K562 (cell line): ENCODE measurements at regions not wholly inside any gene's neighbourhood (a gene's known extent, or its start where the extent isn't known, plus 50 kb on each side); places are given as distances from the start of the nearest gene placed in this dataset.

ENCODE experiments used
- ATAC-seq: fragments of 200-7000 bp; cut with Tn5 transposase; 3 replicates; pipeline ENCODE4 v1.9.1; 2020; ENCODE audit warnings: moderate library complexity
- BruUV-seq: library from RNA; stranded (reverse); fragments of 400-500 nt; replicated peaks from 2 replicates; lab custom pipeline; 2021; lab: Mats Ljungman, UMichigan
- CTCF ChIA-PET: fragments of 300-600 bp; formaldehyde crosslinking; extraction: SDS; loops from one replicate; lab custom pipeline; 2021; ENCODE audit warnings: low intra/inter-chr PET ratio; lab: Yijun Ruan, JAX
- POLR2A ChIA-PET: fragments of 300-600, 350-650 bp; sonication (Branson Sonifier 250); formaldehyde crosslinking; extraction: SDS; loops from one replicate; lab custom pipeline; 2021; ENCODE audit warnings: antibody characterized with exemption, inconsistent platforms; lab: Yijun Ruan, JAX
- DNase-seq, 4 experiments: peaks; one replicate each; pipeline versions ENCODE4 v3.0.0 to v3.0.0-alpha.2; 2011 to 2018; ENCODE audit warnings: low spot score in 3 of 4, mixed read lengths in 3 of 4; ENCODE audit errors: extremely low read depth in 1 of 4
- FAIRE-seq: peaks from 2 replicates; lab custom pipeline; 2011; peaks lifted over from hg19 to GRCh38; lab: Jason Lieb, UNC
- H2AFZ ChIP-seq: 2 replicates; pipeline ENCODE4 v1.6.0; 2011; ENCODE audit warnings: low read depth, low read length, control low read depth, inconsistent platforms
- H3K27ac ChIP-seq: fragments of 200-600 bp; 3 replicates; pipeline ENCODE4 v1.8.0; 2011; ENCODE audit warnings: low read depth, mild to moderate bottlenecking, control low read depth, inconsistent platforms, low read length, moderate library complexity, mixed read lengths; ENCODE audit errors: extremely low read depth
- H3K27me3 ChIP-seq, 2 experiments: fragments of 300-600 bp in 1 of 2; 2 replicates in 1 of 2; 3 replicates in 1 of 2; pipeline versions ENCODE4 v1.6.0 to v1.8.0; 2011; ENCODE audit warnings: inconsistent platforms in 2 of 2, low read length in 2 of 2, mild to moderate bottlenecking in 1 of 2, mixed read lengths in 1 of 2, moderate library complexity in 1 of 2; ENCODE audit not compliant: control insufficient read depth in 2 of 2, insufficient read depth in 2 of 2
- H3K36me3 ChIP-seq: fragments of 300-600 bp; 3 replicates; pipeline ENCODE4 v1.8.0; 2011; ENCODE audit warnings: mild to moderate bottlenecking, low read length, inconsistent platforms; ENCODE audit not compliant: control insufficient read depth, insufficient read depth
- H3K4me1 ChIP-seq, 2 experiments: fragments of 200-600 bp in 1 of 2; replicated peaks in 1 of 2; 2 replicates in 1 of 2; 3 replicates in 1 of 2; pipeline versions ENCODE4 v1.5.1 to v1.8.0; 2011; ENCODE audit warnings: inconsistent platforms in 2 of 2, low read length in 2 of 2, mild to moderate bottlenecking in 1 of 2, mixed read lengths in 1 of 2, moderate library complexity in 1 of 2; ENCODE audit not compliant: control insufficient read depth in 2 of 2, insufficient read depth in 2 of 2
- H3K4me2 ChIP-seq: 2 replicates; pipeline ENCODE4 v1.6.1; 2011; ENCODE audit warnings: low read length, control low read depth, inconsistent platforms, mixed read lengths; ENCODE audit not compliant: insufficient read depth
- H3K4me3 ChIP-seq: fragments of 200-600 bp; sonication (generic), shearing (Covaris generic); 2 replicates; pipeline ENCODE4 v1.5.1; 2016; ENCODE audit warnings: control low read depth, inconsistent platforms
- H3K79me2 ChIP-seq: fragments of 200-600 bp; 3 replicates; pipeline ENCODE4 v1.8.0; 2011; ENCODE audit warnings: low read length, inconsistent platforms; ENCODE audit not compliant: control insufficient read depth, insufficient read depth
- H3K9ac ChIP-seq, 2 experiments: 2 replicates each; pipeline versions ENCODE4 v1.6.0 to v1.6.1; 2011; ENCODE audit warnings: low read depth in 2 of 2, low read length in 2 of 2, control low read depth in 1 of 2, inconsistent platforms in 1 of 2, mild to moderate bottlenecking in 1 of 2, mixed read lengths in 1 of 2; ENCODE audit not compliant: insufficient read depth in 1 of 2
- H3K9me1 ChIP-seq: one replicate; pipeline ENCODE4 v1.6.0; 2011; ENCODE audit warnings: inconsistent platforms, mild to moderate bottlenecking, low read length, moderate library complexity; ENCODE audit not compliant: control insufficient read depth, insufficient read depth
- H3K9me3 ChIP-seq: replicated peaks from 2 replicates; pipeline ENCODE4 v1.5.1; 2011; ENCODE audit warnings: low read depth, low read length, inconsistent platforms; ENCODE audit not compliant: control insufficient read depth, insufficient read depth
- H4K20me1 ChIP-seq: replicated peaks from 2 replicates; pipeline ENCODE4 v1.6.1; 2011; ENCODE audit warnings: low read length, inconsistent platforms, mixed read lengths; ENCODE audit not compliant: control insufficient read depth, insufficient read depth
- BDP1 ChIP-seq: IDR thresholded peaks from 3 replicates; pipeline ENCODE4 v1.6.1; 2011; ENCODE audit not compliant: insufficient read length, insufficient read depth
- CBX3 ChIP-seq, 2 experiments: IDR thresholded peaks; 1 replicate in 1 of 2; 2 replicates in 1 of 2; pipeline ENCODE4 v1.6.1; 2012; ENCODE audit warnings: inconsistent platforms in 2 of 2, low read length in 2 of 2, borderline replicate concordance in 1 of 2, control low read depth in 1 of 2
- CBX5 ChIP-seq: IDR thresholded peaks from 2 replicates; pipeline ENCODE4 v1.6.1; 2014; ENCODE audit warnings: low read depth, borderline replicate concordance
- CEBPG ChIP-seq, 3 experiments: fragments of 200-800 bp in 1 of 3; sonication (Bioruptor generic) in 1 of 3; sonication (generic) in 1 of 3; formaldehyde crosslinking in 1 of 3; IDR thresholded peaks in 2 of 3; conservative IDR thresholded peaks in 1 of 3; 2 replicates each; pipeline versions ENCODE4 v1.6.1 to v1.8.0; 2016 to 2022; ENCODE audit warnings: missing compliant biosample characterization in 2 of 3, missing genetic modification characterization in 2 of 3, mild to moderate bottlenecking in 1 of 3, missing genetic modification reagents in 1 of 3
- ELF4 ChIP-seq: fragments of 450-650 bp; formaldehyde crosslinking; IDR thresholded peaks from 2 replicates; pipeline ENCODE4 v1.4.0; 2022; ENCODE audit warnings: missing genetic modification characterization
- FOSL1 ChIP-seq: fragments of 200-800 bp; sonication (Bioruptor generic); conservative IDR thresholded peaks from 2 replicates; pipeline ENCODE4 v1.6.1; 2016; ENCODE audit warnings: missing genetic modification characterization, missing compliant biosample characterization
- MECOM ChIP-seq: fragments of 250-450 bp; sonication (Bioruptor Pico); IDR thresholded peaks from 2 replicates; pipeline ENCODE4 v1.8.0; 2022; ENCODE audit warnings: inconsistent platforms
- NFATC3 ChIP-seq: fragments of 450-650 bp; IDR thresholded peaks from 2 replicates; pipeline ENCODE4 v1.6.1; 2017; ENCODE audit warnings: mild to moderate bottlenecking
- RFX5 ChIP-seq: IDR thresholded peaks from 2 replicates; pipeline ENCODE4 v1.6.1; 2011; ENCODE audit warnings: low read depth, mild to moderate bottlenecking, improper control_type of control experiment, low read length
- TAF1 ChIP-seq: IDR thresholded peaks from 2 replicates; pipeline ENCODE4 v1.6.1; 2011; ENCODE audit warnings: mild to moderate bottlenecking, low read length, moderate library complexity; ENCODE audit not compliant: insufficient read depth, control insufficient read depth, severe bottlenecking; ENCODE audit errors: extremely low read depth
- TEAD1 ChIP-seq, 2 experiments: fragments of 450-650 bp in 1 of 2; sonication (generic) in 1 of 2; formaldehyde crosslinking; IDR thresholded peaks; 2 replicates each; pipeline versions ENCODE4 v1.4.0 to v1.8.0; 2020 to 2022; ENCODE audit warnings: mild to moderate bottlenecking in 2 of 2, missing genetic modification reagents in 1 of 2
- XRCC5 ChIP-seq: fragments of 200-400 bp; formaldehyde crosslinking; IDR thresholded peaks from 2 replicates; pipeline ENCODE4 v1.6.1; 2017; ENCODE audit warnings: low read depth, mild to moderate bottlenecking, low read length
- ZNF165 ChIP-seq: fragments of 250-450 bp; sonication (Bioruptor Pico); IDR thresholded peaks from 2 replicates; pipeline ENCODE4 v1.4.0; 2020; ENCODE audit warnings: borderline replicate concordance
- ZNF282 ChIP-seq: sonication (generic); formaldehyde crosslinking; IDR thresholded peaks from 2 replicates; pipeline ENCODE4 v1.8.1; 2023; ENCODE audit warnings: missing genetic modification reagents
- ZSCAN29 ChIP-seq: fragments of 450-650 bp; IDR thresholded peaks from 2 replicates; pipeline ENCODE4 v1.6.1; 2017
- WGBS: fragments of 100-300 bp; shearing (Covaris generic); methylation state at CpG from one replicate; pipeline ENCODE4 v1.1.6; 2016; ENCODE audit warnings: low coverage, mixed read lengths; ENCODE audit not compliant: insufficient coverage; ENCODE audit errors: missing lambda C conversion rate; 5-methylcytosine and 5-hydroxymethylcytosine counted together
- in situ Hi-C: fragments of 300-500 bp; cut with MboI; formaldehyde crosslinking; loops from 4 replicates; pipeline ENCODE4 v1.15.0; 2018; ENCODE audit warnings: inconsistent platforms, mixed read lengths
- intact Hi-C: fragments of 100-400 bp; cut with micrococcal nuclease; formaldehyde crosslinking; loops from 2 replicates; pipeline ENCODE4 v1.14.2; 2022
- TF ChIP-seq, protein P1 (sequence below): fragments of 250-450 bp; sonication (Bioruptor Pico); IDR thresholded peaks from 2 replicates; pipeline ENCODE4 v1.5.0; 2021; ENCODE audit warnings: mild to moderate bottlenecking, moderate library complexity
- TF ChIP-seq, protein P2 (sequence below), 2 experiments: fragments of 450-650 bp; conservative IDR thresholded peaks; 2 replicates each; pipeline ENCODE4 v1.6.1; 2017; ENCODE audit warnings: mild to moderate bottlenecking in 2 of 2, moderate library complexity in 2 of 2

DNA sequence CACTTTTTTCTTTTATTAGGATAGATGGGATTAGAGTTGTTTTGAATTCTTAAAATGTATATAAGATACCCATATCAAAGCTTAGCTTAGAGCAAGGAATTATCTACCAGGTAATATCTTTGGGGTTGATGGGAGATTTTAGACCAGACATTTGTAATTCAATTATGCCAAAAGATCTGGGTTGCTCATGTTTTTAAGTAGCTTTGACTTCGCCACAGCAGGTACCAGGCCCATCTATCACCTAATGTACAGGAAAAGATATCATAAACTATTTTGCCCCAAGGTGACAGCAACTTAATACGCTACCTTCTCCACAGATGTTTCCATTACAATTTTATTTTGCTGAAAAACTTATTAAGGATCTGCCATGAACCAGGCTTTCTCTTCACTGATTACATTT, 514.6 kb upstream of the ADAMTS9 start (continued):
- TF ChIP-seq NFATC3, result no peak
- no peak for TF ChIP-seq ZNF282 (CRISPR knock-in tag)

DNA sequence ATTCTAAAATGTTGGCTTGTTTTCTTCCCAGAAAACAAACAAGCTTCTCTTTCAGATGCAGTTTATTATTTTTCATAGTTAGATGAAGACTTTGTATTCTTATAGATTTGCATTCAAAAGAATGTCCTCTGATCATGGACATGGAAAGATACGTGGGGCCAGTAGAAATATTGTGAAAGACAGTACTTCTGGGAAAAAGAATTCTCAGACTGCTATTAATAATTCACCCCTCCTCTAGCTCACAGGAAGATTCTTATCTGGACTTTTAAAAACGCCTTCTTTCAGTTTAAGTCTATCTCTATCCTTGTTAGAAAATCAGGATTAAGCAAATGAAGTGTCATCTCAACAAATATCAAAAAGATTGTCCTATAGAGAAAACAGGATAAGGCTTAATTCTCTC, 514.1 kb upstream of the ADAMTS9 start:
- POLR2A ChIA-PET, result no interaction called here
- no peak for FAIRE-seq
- ATAC-seq, result no peak
- H3K9me1 ChIP-seq, result no peaks in the 10 kb centered on the region
- no TSS peak for BruUV-seq
- no peak overlapping the region for H3K27ac ChIP-seq
- H2AFZ ChIP-seq, result no peak overlapping the region
- H3K9me3 ChIP-seq, result no peaks in the 10 kb centered on the region
- no peak overlapping the region for H3K4me3 ChIP-seq
- no peak for DNase-seq
- in situ Hi-C loops (no loop called here), intact Hi-C loops (no loop called here)
- H3K4me2 ChIP-seq, result no peak overlapping the region
- CTCF ChIA-PET, result no interaction called here
- 0% methylated on average over 2 of the region's 2 CpGs for WGBS
- H3K36me3 ChIP-seq, result no peaks in the 10 kb centered on the region
- H3K4me1 ChIP-seq, result no peaks in the 10 kb centered on the region
- no peak overlapping the region for H3K9ac ChIP-seq
- H4K20me1 ChIP-seq, result no peaks in the 10 kb centered on the region; the same call in 1 of the 2 replicates
- H3K79me2 ChIP-seq, result no peaks in the 10 kb centered on the region
- TF ChIP-seq, protein P1, sequence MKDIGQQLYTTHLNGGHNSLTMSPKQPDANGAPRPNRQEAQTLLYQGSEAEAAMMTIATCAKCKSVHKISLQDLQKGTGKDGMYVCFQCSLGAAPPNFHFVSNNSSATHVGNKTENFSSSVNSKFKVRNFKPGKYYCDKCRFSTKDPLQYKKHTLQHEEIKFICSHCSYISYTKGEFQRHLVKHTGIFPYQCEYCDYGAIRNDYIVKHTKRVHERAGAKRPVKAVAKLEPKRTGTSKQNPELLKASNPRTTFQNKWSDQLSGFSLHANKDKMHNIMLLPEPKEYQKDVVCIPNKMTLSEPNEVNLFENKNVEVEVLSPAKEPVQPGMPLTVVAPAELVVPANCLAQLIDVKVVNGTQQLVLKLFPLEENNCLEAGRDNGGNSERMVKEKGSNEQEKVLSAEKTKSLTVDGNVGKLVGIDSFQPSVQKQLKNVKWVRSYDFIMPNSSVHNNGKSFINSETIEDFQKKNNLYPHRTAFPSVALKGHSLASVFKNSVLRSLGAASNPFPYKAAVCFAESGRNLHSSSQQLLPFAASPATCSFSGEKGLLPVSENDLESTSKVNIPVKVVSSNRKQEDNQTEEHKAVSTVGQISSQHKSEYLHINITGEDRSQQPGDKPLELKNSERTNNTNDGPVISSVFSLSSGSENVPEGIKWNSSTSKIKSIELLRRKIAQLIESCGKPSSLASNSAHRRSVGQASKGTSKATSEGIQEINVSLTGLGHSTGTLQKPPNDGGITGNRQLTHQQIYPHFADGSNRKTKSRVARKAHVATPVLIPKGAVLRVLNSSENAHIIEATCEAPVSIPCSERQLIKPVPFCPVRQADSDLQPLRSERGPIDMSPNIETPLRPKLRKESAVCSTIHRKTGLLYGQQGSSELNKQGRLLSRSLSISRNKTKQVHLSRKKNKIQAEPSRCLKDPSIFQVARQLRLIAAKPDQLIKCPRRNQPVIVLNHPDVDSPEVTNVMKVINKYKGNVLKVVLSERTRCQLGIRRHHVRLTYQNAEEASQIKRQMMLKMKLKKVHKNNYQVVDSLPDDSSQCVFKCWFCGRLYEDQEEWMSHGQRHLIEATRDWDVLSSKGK (CRISPR knock-in tag), result no peak
- TF ChIP-seq CBX5 (no peak), ZNF165 (CRISPR knock-in tag) (no peak), TAF1 (no peak), MECOM (CRISPR knock-in tag) (no peak), ELF4 (no peak), RFX5 (no peak), FOSL1 (no peak), BDP1 (no peak), XRCC5 (no peak), CEBPG (CRISPR knock-in tag; IDR thresholded peaks at IDR 0.05) (no peak), CEBPG (tag; conservative IDR thresholded peaks at IDR 0.05 in 1 of 2, IDR thresholded peaks at IDR 0.05 in 1 of 2) (no peak), TEAD1 (CRISPR knock-in tag; IDR thresholded peaks at IDR 0.05) (no peak), ZSCAN29 (no peak), CBX3 (IDR thresholded peaks at IDR 0.05; ENCODE audit: borderline replicate concordance in 1 of 2, low read length in 2 of 2) (no peak)
- TF ChIP-seq, protein P2, sequence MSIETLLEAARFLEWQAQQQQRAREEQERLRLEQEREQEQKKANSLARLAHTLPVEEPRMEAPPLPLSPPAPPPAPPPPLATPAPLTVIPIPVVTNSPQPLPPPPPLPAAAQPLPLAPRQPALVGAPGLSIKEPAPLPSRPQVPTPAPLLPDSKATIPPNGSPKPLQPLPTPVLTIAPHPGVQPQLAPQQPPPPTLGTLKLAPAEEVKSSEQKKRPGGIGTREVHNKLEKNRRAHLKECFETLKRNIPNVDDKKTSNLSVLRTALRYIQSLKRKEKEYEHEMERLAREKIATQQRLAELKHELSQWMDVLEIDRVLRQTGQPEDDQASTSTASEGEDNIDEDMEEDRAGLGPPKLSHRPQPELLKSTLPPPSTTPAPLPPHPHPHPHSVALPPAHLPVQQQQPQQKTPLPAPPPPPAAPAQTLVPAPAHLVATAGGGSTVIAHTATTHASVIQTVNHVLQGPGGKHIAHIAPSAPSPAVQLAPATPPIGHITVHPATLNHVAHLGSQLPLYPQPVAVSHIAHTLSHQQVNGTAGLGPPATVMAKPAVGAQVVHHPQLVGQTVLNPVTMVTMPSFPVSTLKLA (conservative IDR thresholded peaks at IDR 0.05), result no peak
- H3K27me3 ChIP-seq, result no peaks in the 10 kb centered on the region; a peak in 1 of 5 replicates
